ENCODE measurements at regions not wholly inside any gene's neighbourhood (a gene's known extent, or its start where the extent isn't known, plus 50 kb on each side); places are given as distances from the start of the nearest gene placed in this dataset.
"Not testable (repeated sequence)": the region's sequence is repeated elsewhere in the genome, so short reads cannot be mapped to it uniquely, and the experiment has no call there.

DNA sequence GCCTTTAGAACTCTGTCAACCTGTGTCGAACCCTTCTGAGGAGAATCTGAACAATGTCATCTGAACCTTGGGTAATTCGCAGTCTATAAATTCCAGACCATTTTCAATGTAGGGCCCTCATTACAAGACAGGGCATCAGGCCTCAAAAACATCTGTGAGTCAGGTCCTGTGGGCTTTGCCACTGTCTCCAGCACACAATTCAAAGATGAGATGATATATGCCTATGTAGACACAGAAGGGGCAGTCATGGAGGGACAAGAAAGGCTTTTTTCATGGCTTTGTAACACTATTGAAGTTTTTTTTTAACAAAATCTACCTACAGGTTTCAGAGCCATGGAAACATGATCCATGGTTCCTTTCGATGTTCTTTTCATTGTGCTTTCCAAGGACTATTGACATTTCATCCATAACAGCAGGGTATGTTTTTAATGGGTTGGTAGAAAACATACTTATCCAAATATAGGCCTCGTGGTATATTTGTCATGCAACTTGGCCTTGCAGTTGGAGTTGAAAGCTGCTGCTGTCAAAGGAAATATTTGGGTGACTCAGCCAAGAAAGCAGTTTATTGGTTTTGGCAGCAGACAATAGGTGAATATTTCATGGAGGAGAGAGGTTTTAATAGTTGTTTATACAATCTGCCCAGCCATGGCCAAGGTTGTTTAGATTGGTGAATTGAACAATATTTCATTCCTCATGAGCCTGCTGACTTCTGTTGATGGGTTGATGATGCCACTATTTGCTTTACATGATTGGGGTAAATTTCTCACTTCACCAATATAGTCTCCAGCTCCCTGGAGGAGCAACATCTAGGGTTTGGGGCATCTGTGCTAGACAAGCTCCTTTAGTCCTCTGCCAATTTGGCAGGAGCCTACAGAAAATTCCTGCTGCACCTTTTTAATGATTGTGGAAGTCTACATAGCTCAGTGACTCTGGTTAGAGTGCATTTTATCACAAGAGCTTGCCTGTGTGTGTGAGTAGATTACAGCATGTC, 158.4 kb upstream of the TMEM72 start:
- Histone ChIP-seq H3K4me3 (no peak overlapping the region), H3K9ac (ENCODE audit: insufficient read depth in 1 of 2, low read length in 2 of 2) (no peak overlapping the region), H3K9me3 (ENCODE audit: control insufficient read depth in 4 of 4, insufficient read depth in 3 of 4, low read length in 3 of 4) (peaks cover 0 to 6% (median 1%) of the 10 kb centered on the region in 4 donors), H3K36me3 (ENCODE audit: control insufficient read depth in 4 of 4, insufficient read depth in 4 of 4, low read length in 4 of 4) (no peaks in the 10 kb centered on the region), H3K4me1 (ENCODE audit: control insufficient read depth in 5 of 5, insufficient read depth in 5 of 5, low read length in 5 of 5) (no peaks in the 10 kb centered on the region), H3K27ac (ENCODE audit: low read depth in 1 of 2, low read length in 1 of 2) (no peak overlapping the region), H3K27me3 (ENCODE audit: control insufficient read depth in 3 of 3, insufficient read depth in 3 of 3, low read length in 2 of 3) (no peaks in the 10 kb centered on the region)
- ATAC-seq (ENCODE audit: insufficient read depth, low FRiP score): no peak
- WGBS, 2 donors: 62 to 79% methylated on average over 4 of the region's 4 CpGs
- TF ChIP-seq CTCF (IDR thresholded peaks at IDR 0.05; ENCODE audit: control extremely low read depth, extremely low read depth): no peak
- no peak for DNase-seq

DNA sequence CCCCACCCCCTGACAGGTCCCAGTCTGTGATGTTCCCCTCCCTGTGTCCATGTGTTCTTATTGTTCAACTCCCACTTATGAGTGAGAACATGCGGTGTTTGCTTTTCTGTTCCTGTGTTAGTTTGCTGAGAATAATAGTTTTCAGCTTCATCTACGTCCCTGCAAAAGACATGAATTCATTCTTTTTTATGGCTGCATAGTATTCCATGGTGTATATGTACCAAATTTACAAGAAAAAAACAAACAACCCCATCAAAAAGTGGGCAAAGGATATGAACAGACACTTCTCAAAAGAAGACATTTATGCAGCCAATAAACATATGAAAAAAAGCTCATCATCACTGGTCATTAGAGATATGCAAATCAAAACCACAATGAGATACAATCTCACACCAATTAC, 156.8 kb upstream of the TMEM72 start:
- H3K4me3 ChIP-seq; H3K27me3 ChIP-seq (ENCODE audit: control insufficient read depth in 3 of 3, insufficient read depth in 3 of 3, low read length in 2 of 3); H3K36me3 ChIP-seq (ENCODE audit: control insufficient read depth in 4 of 4, insufficient read depth in 4 of 4, low read length in 4 of 4); H3K9me3 ChIP-seq (ENCODE audit: control insufficient read depth in 4 of 4, insufficient read depth in 3 of 4, low read length in 3 of 4); H3K27ac ChIP-seq (ENCODE audit: low read depth in 1 of 2, low read length in 1 of 2); ATAC-seq (ENCODE audit: insufficient read depth, low FRiP score); H3K9ac ChIP-seq (ENCODE audit: insufficient read depth in 1 of 2, low read length in 2 of 2); DNase-seq; H3K4me1 ChIP-seq (ENCODE audit: control insufficient read depth in 5 of 5, insufficient read depth in 5 of 5, low read length in 5 of 5): not testable (repeated sequence)
- 93 to 97% methylated on average over 2 of the region's 2 CpGs for WGBS, 2 donors

DNA sequence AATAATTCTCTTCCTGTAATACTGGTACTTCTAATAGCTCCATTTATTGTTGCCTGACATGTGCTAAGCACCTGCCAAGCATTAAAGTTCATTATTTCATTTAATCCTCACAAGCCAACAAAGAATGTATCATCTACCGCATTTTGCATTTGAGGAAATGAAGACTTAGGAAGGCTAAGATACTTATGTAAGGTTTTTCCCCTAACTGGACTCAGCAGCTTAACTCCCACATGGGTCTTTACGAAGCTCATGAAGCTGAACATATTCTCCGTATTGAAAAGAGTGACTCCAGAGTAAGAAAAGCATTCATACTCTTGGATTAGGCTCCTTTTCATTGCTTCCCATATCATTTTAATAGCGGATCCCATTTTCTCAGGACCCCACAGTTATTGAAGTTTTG, 155.7 kb upstream of the TMEM72 start:
- DNase-seq (no peak), ATAC-seq (ENCODE audit: insufficient read depth, low FRiP score) (no peak)
- TF ChIP-seq CTCF (IDR thresholded peaks at IDR 0.05; ENCODE audit: control extremely low read depth, extremely low read depth): no peak
- no peak overlapping the region for H3K27ac ChIP-seq (ENCODE audit: low read depth in 1 of 2, low read length in 1 of 2)
- no peak overlapping the region for H3K9ac ChIP-seq (ENCODE audit: insufficient read depth in 1 of 2, low read length in 2 of 2)
- H3K27me3 ChIP-seq (ENCODE audit: control insufficient read depth in 3 of 3, insufficient read depth in 3 of 3, low read length in 2 of 3): no peaks in the 10 kb centered on the region
- H3K36me3 ChIP-seq (ENCODE audit: control insufficient read depth in 4 of 4, insufficient read depth in 4 of 4, low read length in 4 of 4): no peaks in the 10 kb centered on the region
- H3K4me1 ChIP-seq (ENCODE audit: control insufficient read depth in 5 of 5, insufficient read depth in 5 of 5, low read length in 5 of 5): no peaks in the 10 kb centered on the region
- 91 to 94% methylated on average over 4 of the region's 4 CpGs for WGBS, 2 donors
- H3K9me3 ChIP-seq (ENCODE audit: control insufficient read depth in 4 of 4, insufficient read depth in 3 of 4, low read length in 3 of 4): no peaks in the 10 kb centered on the region
- H3K4me3 ChIP-seq: no peak overlapping the region

DNA sequence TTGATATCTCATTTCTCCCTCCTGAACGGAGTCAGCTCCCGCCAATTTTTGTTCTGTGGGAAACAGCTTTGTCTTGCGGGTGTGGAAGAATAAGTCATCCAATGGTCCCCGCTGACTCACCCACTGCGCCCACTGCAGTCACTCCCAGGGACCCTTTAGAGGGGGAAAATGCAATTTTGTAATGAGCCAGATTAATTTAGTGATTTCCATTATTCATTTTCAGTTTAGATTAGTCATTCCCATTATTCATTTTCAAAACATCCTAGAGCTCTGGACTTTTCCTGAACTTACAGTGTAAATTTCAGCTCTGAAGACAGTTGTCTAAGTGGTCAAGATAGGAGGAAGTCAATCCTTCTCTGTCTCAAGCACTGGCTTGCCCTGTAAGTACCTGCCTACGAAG, 154.9 kb upstream of the TMEM72 start:
- no peaks in the 10 kb centered on the region for H3K4me1 ChIP-seq (ENCODE audit: control insufficient read depth in 5 of 5, insufficient read depth in 5 of 5, low read length in 5 of 5)
- H3K4me3 ChIP-seq: no peak overlapping the region
- H3K9ac ChIP-seq (ENCODE audit: insufficient read depth in 1 of 2, low read length in 2 of 2): no peak overlapping the region
- TF ChIP-seq CTCF (IDR thresholded peaks at IDR 0.05; ENCODE audit: control extremely low read depth, extremely low read depth): no peak
- 90 to 97% methylated on average over 6 of the region's 6 CpGs for WGBS, 2 donors
- H3K9me3 ChIP-seq (ENCODE audit: control insufficient read depth in 4 of 4, insufficient read depth in 3 of 4, low read length in 3 of 4): no peaks in the 10 kb centered on the region
- no peak for ATAC-seq (ENCODE audit: insufficient read depth, low FRiP score)
- H3K27ac ChIP-seq (ENCODE audit: low read depth in 1 of 2, low read length in 1 of 2): no peak overlapping the region
- no peak for DNase-seq
- H3K36me3 ChIP-seq (ENCODE audit: control insufficient read depth in 4 of 4, insufficient read depth in 4 of 4, low read length in 4 of 4): no peaks in the 10 kb centered on the region
- no peaks in the 10 kb centered on the region for H3K27me3 ChIP-seq (ENCODE audit: control insufficient read depth in 3 of 3, insufficient read depth in 3 of 3, low read length in 2 of 3)
